ENCODE measurements at regions not wholly inside any gene's neighbourhood (a gene's known extent, or its start where the extent isn't known, plus 50 kb on each side); places are given as distances from the start of the nearest gene placed in this dataset.

DNA sequence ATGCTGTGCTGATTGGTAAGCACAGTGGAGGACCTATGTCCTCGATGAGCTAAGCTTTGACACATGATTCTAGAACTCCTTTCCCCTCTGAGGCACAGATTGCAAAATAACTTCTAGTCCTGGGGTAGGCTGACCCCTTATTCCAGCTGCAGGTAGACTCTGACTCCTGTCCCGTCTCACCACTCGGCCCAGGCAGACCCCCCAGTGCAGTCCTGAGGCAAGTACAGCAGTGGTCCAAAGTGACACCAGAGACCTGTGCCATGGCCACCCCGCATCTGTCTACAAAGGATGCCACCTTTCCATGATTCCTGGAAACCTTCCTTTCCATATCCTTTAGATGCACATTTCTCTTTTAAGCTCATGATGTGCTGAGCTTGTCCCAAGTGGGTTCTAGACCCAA lies 482.5 kb downstream of the ZNF536 start:
- TF ChIP-seq POLR2AphosphoS5 (IDR thresholded peaks at IDR 0.05) (no peak), EP300 (IDR thresholded peaks at IDR 0.05) (no peak), POLR2A (IDR thresholded peaks at IDR 0.05) (no peak)
- TF ChIP-seq, protein P1, sequence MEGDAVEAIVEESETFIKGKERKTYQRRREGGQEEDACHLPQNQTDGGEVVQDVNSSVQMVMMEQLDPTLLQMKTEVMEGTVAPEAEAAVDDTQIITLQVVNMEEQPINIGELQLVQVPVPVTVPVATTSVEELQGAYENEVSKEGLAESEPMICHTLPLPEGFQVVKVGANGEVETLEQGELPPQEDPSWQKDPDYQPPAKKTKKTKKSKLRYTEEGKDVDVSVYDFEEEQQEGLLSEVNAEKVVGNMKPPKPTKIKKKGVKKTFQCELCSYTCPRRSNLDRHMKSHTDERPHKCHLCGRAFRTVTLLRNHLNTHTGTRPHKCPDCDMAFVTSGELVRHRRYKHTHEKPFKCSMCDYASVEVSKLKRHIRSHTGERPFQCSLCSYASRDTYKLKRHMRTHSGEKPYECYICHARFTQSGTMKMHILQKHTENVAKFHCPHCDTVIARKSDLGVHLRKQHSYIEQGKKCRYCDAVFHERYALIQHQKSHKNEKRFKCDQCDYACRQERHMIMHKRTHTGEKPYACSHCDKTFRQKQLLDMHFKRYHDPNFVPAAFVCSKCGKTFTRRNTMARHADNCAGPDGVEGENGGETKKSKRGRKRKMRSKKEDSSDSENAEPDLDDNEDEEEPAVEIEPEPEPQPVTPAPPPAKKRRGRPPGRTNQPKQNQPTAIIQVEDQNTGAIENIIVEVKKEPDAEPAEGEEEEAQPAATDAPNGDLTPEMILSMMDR (IDR thresholded peaks at IDR 0.05) = no peak
- H3K27ac ChIP-seq = no peak overlapping the region
- no peak overlapping the region for H3K4me3 ChIP-seq
- H3K4me1 ChIP-seq = no peaks in the 10 kb centered on the region
- DNase-seq (ENCODE audit: low spot score in 2 of 2) = no peak
- 100% methylated on average over 3 of the region's 4 CpGs for WGBS
- H3K36me3 ChIP-seq = no peaks in the 10 kb centered on the region
- no peaks in the 10 kb centered on the region for H3K9me3 ChIP-seq
- no peaks in the 10 kb centered on the region for H3K27me3 ChIP-seq

DNA sequence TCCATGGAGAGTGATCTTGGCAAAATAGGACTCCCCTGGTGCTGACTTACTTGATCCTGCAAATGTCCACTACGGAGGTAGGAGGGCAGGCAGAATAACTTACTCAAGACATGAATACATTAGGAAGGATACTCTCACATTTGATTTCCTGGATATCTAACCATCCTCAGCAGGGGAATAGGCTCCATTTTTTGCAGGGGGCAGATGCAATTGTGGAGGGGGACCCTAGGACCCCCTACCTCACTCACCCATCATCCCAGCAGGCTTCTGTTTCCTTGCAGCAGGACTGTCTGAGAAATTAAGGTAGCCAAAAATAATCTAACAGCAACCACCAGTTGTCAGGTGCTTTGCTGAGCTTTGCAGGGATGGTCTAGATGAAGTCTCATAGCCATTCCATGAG lies 482.0 kb downstream of the ZNF536 start:
- H3K36me3 ChIP-seq = no peaks in the 10 kb centered on the region
- 89% methylated on average over 1 of the region's 1 CpG for WGBS
- no peak overlapping the region for H3K27ac ChIP-seq
- no peak for DNase-seq (ENCODE audit: low spot score in 2 of 2)
- H3K4me3 ChIP-seq = no peak overlapping the region
- TF ChIP-seq EP300 (IDR thresholded peaks at IDR 0.05) (no peak), POLR2A (IDR thresholded peaks at IDR 0.05) (no peak), POLR2AphosphoS5 (IDR thresholded peaks at IDR 0.05) (no peak)
- TF ChIP-seq, protein P1 (IDR thresholded peaks at IDR 0.05) = no peak
- H3K27me3 ChIP-seq = no peaks in the 10 kb centered on the region
- H3K9me3 ChIP-seq = no peaks in the 10 kb centered on the region
- no peaks in the 10 kb centered on the region for H3K4me1 ChIP-seq

DNA sequence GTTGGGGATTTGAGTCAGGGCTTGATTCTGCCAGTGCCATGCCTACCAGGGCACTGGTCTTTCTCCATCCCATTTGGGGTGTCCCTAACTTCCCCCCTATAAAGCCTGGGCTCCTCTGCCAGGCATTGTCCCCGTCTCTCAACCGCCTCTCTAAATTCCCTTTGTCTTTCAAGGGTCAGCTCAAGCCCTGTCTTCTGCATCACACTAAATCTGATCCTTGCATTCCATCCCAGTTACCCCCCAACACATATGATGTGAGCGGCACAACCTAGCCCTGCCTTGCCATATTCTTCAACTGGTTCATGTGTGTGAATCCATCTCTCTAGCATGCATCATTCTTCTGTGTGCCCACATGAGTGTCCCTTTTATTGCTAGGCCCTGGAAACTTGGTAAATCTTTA lies 480.9 kb downstream of the ZNF536 start:
- no peaks in the 10 kb centered on the region for H3K9me3 ChIP-seq
- H3K27me3 ChIP-seq = no peaks in the 10 kb centered on the region
- TF ChIP-seq POLR2A (IDR thresholded peaks at IDR 0.05) = no peak
- no peak for TF ChIP-seq POLR2AphosphoS5 (IDR thresholded peaks at IDR 0.05)
- no peak for TF ChIP-seq EP300 (IDR thresholded peaks at IDR 0.05)
- TF ChIP-seq, protein P1 (IDR thresholded peaks at IDR 0.05) = no peak
- WGBS = 100% methylated on average over 3 of the region's 3 CpGs
- H3K36me3 ChIP-seq = no peaks in the 10 kb centered on the region
- H3K27ac ChIP-seq = no peak overlapping the region
- H3K4me1 ChIP-seq = no peaks in the 10 kb centered on the region
- DNase-seq (ENCODE audit: low spot score in 2 of 2) = no peak
- no peak overlapping the region for H3K4me3 ChIP-seq

DNA sequence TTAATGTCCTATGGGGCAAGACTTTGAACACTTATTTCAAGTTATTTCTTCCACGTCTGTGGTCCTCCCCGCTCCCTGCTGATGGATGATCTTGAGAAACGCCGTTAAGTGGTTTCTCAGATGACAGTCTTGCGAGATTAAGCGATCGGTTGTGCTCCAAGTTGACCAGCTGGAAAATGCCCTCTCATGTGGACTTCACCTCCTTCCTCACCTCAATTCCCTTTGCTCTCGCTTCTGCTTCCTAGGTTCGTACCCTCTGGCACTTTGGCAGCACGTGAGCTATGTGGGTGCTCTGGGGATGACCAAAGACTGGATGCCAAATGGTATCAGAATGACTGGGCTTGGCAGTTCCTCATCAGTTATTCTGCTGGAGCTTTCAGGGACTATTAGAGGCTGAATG lies 480.0 kb downstream of the ZNF536 start:
- Histone ChIP-seq H3K4me3 (no peak overlapping the region), H3K27me3 (no peaks in the 10 kb centered on the region), H3K36me3 (no peaks in the 10 kb centered on the region), H3K9me3 (no peaks in the 10 kb centered on the region), H3K27ac (no peak overlapping the region), H3K4me1 (no peaks in the 10 kb centered on the region)
- no peak for DNase-seq (ENCODE audit: low spot score in 2 of 2)
- no peak for TF ChIP-seq EP300 (IDR thresholded peaks at IDR 0.05)
- TF ChIP-seq POLR2A (IDR thresholded peaks at IDR 0.05) = no peak
- 94% methylated on average over 10 of the region's 10 CpGs for WGBS

DNA sequence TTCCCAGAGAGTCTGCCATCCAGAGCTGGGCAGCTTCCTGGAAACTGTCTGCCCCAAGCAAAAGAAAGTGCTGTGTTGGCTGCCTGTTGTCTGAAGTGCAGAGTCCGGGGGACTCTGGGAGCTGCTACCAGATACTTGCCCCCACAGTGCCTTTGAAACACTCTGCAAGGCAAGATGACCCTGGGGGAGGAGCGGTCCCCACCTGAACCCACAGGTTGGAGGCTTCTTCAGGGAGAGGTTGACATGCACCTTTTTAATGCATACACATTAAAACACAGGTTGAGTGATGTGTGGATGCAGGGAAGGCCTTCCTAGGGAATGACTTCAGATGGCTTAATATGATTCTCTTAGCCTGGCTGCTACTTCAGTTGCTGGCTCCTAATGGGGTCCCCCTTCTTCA lies 479.5 kb downstream of the ZNF536 start:
- H3K4me1 ChIP-seq = no peaks in the 10 kb centered on the region
- no peak overlapping the region for H3K27ac ChIP-seq
- H3K4me3 ChIP-seq = no peak overlapping the region
- no peak for DNase-seq (ENCODE audit: low spot score in 2 of 2)
- no peaks in the 10 kb centered on the region for H3K36me3 ChIP-seq
- H3K9me3 ChIP-seq = no peaks in the 10 kb centered on the region
- TF ChIP-seq EP300 (IDR thresholded peaks at IDR 0.05) (no peak), POLR2A (IDR thresholded peaks at IDR 0.05) (no peak), POLR2AphosphoS5 (IDR thresholded peaks at IDR 0.05) (no peak)
- TF ChIP-seq, protein P1 (IDR thresholded peaks at IDR 0.05) = no peak
- H3K27me3 ChIP-seq = no peaks in the 10 kb centered on the region
- 75% methylated on average over 2 of the region's 2 CpGs for WGBS
